GM21390 (cell line): ENCODE measurements at regions not wholly inside any gene's neighbourhood (a gene's known extent, or its start where the extent isn't known, plus 50 kb on each side); places are given as distances from the start of the nearest gene placed in this dataset.

Source experiments
- ATAC-seq: cut with Tn5 transposase; IDR thresholded peaks from one replicate; pipeline ENCODE4 v1.9.1; 2021; ENCODE audit not compliant: unreplicated experiment

DNA sequence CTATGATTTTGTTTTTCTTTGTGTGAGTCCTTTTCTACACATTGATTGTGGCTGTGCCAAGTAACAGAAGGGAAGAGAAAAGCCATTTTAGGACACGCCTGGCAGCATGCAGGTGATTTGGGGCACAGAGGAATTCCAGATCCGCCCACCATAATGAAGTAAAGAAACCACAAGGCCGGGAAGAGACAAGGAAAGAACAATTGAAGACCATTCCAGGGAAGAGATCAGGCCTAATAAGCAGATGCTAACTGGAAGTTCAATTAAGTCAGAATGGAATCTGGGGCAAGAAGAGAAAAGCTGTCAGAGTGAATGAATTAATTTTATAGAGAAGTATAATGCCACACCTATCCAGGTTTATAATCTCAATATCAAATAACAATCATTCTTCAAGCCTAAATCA, 110.2 kb upstream of the ISL1 start:
- ATAC-seq = no peak

DNA sequence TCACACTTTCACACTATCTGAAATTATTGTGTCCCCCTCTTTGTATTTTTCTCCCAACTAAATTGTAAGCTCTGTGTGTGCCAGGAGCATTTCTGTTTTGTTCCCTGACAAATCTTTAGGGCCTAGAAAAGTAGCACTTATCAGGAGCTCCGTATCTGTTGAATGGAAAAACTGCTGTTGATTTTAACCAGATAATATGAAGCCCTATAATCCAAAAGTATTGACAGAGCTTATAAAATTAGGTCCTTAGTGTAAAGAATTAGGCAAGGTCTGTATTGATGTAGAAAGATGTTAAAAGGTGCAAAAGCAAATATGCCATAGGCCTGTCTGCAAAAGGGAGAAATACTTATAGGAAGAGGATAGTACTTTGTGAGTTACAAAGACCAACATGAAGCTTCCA, 109.4 kb upstream of the ISL1 start:
- no peak for ATAC-seq

DNA sequence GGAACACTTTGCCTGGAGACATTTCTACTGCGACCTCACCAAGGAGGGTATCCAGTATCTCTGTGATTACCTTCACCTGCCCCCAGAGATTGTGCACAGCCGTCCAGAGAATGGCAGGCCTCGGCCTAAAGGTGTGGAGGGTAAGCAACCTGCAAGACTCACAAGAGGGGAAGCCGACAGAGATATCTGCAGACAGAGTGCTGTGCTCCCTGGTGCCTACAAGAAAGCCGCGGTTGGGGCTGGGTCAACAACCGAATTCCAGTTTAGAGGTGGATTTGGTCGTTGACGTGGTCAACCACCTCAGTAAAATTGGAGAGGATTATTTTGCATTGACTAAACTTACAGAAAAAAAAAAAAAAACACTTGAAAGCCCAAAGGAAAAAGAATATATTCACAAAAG, 107.8 kb upstream of the ISL1 start:
- ATAC-seq = no peak

DNA sequence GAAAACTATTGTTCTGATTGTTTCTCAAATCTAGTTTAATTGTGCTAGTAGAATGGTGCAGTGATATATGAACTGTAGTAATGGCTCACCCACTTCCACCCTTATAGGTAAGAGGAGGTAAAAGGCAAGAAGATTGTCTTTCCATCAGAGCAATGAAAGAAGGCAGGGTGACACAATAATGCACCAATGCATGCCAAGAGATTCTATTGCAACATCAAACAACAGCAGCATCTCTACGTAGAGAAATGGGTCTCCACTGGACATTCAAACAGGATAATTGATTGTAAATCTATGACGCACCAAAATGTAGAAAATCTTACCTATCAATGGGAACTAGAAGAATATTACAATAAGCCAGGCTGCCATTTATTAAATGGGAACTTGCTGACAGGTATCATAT, 107.0 kb upstream of the ISL1 start:
- no peak for ATAC-seq

DNA sequence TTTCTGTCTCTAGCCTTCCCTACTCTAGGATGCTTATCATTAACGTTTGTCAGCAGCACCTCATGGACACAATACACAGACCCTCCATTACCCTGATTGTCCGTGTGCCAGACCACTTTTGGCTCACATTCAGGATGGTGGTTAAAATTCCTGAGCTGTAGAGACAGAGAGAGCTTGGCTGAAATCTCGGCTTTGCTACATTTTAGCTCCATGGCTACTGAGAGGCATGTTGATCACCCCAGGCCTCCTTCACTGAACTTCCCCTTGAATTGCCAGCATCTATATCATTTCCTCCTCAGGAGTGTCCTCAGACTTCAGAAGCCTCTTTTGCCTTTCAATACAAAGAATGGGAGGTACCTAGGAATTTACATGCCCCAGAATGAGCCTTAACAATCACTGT, 104.7 kb upstream of the ISL1 start:
- ATAC-seq = no peak

DNA sequence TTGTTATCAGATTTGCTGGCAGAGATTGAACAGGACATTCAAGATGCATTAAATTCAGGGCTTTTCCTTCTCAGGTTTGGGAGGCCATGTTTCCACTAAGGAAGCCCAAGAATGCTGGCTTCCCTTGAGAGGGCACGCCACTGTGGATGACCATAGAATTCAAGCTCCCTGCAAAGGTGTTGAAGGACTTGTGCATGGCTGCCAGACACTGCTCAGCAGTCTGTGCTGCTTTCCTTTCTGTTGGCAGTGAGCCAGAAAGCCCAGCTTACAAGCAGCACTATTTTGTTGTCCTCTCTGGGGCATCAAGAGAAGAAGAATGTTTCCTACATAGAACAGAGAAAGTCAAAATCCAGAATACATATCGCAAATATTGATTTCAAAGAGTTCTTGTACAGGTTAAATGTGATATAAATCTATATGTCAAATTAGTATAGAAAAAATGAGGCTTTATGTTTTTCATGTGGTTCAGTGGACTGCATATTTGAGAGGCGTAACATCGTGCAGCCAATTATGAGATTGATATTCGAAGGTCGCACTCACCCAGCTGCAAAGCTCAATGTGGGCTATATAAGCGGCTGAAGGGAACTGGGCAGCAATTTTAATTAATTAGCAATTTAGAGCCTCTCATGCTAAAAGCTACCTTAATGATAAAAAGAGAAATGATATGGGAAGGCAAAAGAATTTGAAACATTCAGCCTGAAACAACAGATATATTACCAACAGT, 103.1 kb upstream of the ISL1 start:
- no peak for ATAC-seq

DNA sequence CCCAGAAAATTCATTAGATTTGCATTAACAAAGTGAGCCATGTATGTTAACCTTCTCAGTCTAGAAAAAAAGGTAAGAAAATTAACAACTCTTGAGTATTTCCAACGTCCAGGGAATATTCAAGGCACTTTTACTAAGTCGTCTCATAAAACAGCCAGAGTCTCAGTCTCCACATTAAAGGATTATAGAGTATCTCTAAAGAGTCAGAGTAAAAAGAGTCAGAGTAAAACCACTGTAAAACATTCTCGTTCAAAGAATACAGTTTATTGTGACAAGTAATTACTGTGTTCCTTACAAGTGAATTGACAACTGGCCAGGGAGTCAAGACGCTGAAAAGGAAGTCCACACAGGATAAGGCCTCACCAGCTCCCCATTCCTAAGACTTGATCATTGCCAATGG, 97.2 kb upstream of the ISL1 start:
- no peak for ATAC-seq

DNA sequence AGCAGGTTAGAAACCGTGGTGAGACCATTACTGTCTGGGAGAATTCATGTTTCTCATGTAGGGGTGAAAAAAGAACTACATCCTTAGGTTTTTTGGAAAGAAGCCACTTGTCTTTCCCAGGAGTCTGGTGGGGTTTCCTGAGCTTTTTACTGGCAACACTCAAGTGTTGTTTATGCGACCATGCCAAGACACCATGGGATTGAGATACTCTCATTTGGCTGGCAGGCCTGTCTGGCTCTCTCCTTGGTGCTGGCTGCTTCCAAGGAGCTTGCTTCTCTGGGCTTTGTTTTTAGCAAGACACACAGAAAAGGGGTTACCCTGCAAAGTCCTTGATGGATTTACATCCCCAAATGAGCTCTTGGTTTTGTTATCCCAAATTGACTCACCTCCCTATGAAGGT, 80.9 kb upstream of the ISL1 start:
- no peak for ATAC-seq

DNA sequence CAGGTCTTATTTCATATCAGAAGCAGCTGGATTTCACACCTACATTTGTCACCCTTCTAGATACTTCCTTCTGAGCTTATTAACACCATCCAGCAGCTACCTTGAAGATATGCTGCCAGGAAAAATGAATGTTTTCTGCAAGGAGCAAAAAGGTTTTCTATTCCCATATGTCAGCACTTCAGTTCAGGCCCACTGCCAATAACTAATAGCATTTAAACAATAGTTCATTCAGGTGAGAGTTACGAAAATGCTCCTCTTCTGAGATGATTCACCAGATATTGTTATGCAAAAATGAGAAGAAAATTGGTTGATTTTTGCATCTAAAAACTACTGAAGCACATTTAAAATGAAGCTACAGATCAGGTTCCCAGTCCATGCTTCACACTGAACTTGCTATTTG, 56.4 kb upstream of the ISL1 start:
- no peak for ATAC-seq
